ENCODE measurements at regions not wholly inside any gene's neighbourhood (a gene's known extent, or its start where the extent isn't known, plus 50 kb on each side); places are given as distances from the start of the nearest gene placed in this dataset.

DNA sequence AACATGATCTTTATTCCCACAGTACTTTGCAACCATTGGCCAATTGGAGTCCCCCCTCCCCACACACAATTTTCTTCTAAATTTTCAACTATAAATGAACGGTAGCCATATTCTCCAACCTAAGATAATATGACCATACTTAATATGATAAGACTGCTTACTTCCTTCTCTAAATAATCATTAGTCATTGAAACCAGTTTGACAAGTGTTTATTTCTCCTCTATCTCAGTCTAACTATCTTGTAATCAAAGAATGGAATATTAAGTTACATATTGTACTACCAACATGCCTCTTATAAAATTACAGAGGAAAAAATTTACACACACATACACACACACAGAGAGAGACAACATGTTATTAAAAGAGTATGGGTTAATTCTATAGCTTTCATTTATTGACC, 567.4 kb upstream of the TMPRSS15 start:
- Histone ChIP-seq H3K4me3 (ENCODE audit: low read depth in 1 of 2, low read length in 2 of 2) (no peak overlapping the region), H3K27ac (ENCODE audit: low read length) (no peak overlapping the region), H3K4me2 (ENCODE audit: insufficient read depth, low read length) (no peak overlapping the region), H3K79me2 (ENCODE audit: insufficient read depth, low read length) (no peaks in the 10 kb centered on the region), H3K9me3 (ENCODE audit: insufficient read depth, low read length, severe bottlenecking) (no peaks in the 10 kb centered on the region), H3K36me3 (ENCODE audit: insufficient read depth, low read length) (no peaks in the 10 kb centered on the region), H3K9ac (ENCODE audit: low read depth, low read length) (no peak overlapping the region), H3K4me1 (ENCODE audit: insufficient read depth, low read length) (no peaks in the 10 kb centered on the region), H2AFZ (ENCODE audit: low read depth, low read length) (no peak overlapping the region), H3K27me3 (ENCODE audit: insufficient read depth, low read length, poor library complexity) (no peaks in the 10 kb centered on the region), H4K20me1 (ENCODE audit: insufficient read depth, low read length) (no peaks in the 10 kb centered on the region)
- TF ChIP-seq EZH2 (IDR thresholded peaks at IDR 0.05; ENCODE audit: borderline replicate concordance, low read depth, low read length, severe bottlenecking): no peak
- TF ChIP-seq, protein P1, sequence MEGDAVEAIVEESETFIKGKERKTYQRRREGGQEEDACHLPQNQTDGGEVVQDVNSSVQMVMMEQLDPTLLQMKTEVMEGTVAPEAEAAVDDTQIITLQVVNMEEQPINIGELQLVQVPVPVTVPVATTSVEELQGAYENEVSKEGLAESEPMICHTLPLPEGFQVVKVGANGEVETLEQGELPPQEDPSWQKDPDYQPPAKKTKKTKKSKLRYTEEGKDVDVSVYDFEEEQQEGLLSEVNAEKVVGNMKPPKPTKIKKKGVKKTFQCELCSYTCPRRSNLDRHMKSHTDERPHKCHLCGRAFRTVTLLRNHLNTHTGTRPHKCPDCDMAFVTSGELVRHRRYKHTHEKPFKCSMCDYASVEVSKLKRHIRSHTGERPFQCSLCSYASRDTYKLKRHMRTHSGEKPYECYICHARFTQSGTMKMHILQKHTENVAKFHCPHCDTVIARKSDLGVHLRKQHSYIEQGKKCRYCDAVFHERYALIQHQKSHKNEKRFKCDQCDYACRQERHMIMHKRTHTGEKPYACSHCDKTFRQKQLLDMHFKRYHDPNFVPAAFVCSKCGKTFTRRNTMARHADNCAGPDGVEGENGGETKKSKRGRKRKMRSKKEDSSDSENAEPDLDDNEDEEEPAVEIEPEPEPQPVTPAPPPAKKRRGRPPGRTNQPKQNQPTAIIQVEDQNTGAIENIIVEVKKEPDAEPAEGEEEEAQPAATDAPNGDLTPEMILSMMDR (IDR thresholded peaks at IDR 0.05; ENCODE audit: borderline replicate concordance, extremely low read depth, low read length, poor library complexity, severe bottlenecking): no peak
- no peak for DNase-seq
- no peak for ATAC-seq (ENCODE audit: insufficient read depth, low read depth)

GRCh38 chr21:18985584-18985983, 582.0 kb upstream of the TMPRSS15 start:
- no peak overlapping the region for H2AFZ ChIP-seq (ENCODE audit: low read depth, low read length)
- ATAC-seq (ENCODE audit: insufficient read depth, low read depth) (no peak), DNase-seq (no peak)

GRCh38 chr21:18986197-18986596, 582.6 kb upstream of the TMPRSS15 start:
- DNase-seq: no peak
- no peak overlapping the region for H2AFZ ChIP-seq (ENCODE audit: low read depth, low read length)

More at GRCh38 chr21:18985584-18985983, 582.0 kb upstream of the TMPRSS15 start:
- no peak overlapping the region for H3K27ac ChIP-seq (ENCODE audit: low read length)
- no peaks in the 10 kb centered on the region for H4K20me1 ChIP-seq (ENCODE audit: insufficient read depth, low read length)
- no peaks in the 10 kb centered on the region for H3K79me2 ChIP-seq (ENCODE audit: insufficient read depth, low read length)
- no peaks in the 10 kb centered on the region for H3K27me3 ChIP-seq (ENCODE audit: insufficient read depth, low read length, poor library complexity)
- no peak overlapping the region for H3K4me3 ChIP-seq (ENCODE audit: low read depth in 1 of 2, low read length in 2 of 2)
- H3K4me1 ChIP-seq (ENCODE audit: insufficient read depth, low read length): no peaks in the 10 kb centered on the region
- peaks cover 3% of the 10 kb centered on the region for H3K9me3 ChIP-seq (ENCODE audit: insufficient read depth, low read length, severe bottlenecking)
- no peak overlapping the region for H3K9ac ChIP-seq (ENCODE audit: low read depth, low read length)
- no peaks in the 10 kb centered on the region for H3K36me3 ChIP-seq (ENCODE audit: insufficient read depth, low read length)
- no peak overlapping the region for H3K4me2 ChIP-seq (ENCODE audit: insufficient read depth, low read length)
- TF ChIP-seq, protein P1 (IDR thresholded peaks at IDR 0.05; ENCODE audit: borderline replicate concordance, extremely low read depth, low read length, poor library complexity, severe bottlenecking): no peak
- no peak for TF ChIP-seq EZH2 (IDR thresholded peaks at IDR 0.05; ENCODE audit: borderline replicate concordance, low read depth, low read length, severe bottlenecking)

More at GRCh38 chr21:18986197-18986596, 582.6 kb upstream of the TMPRSS15 start:
- Histone ChIP-seq H3K9me3 (ENCODE audit: insufficient read depth, low read length, severe bottlenecking) (peaks cover 3% of the 10 kb centered on the region), H4K20me1 (ENCODE audit: insufficient read depth, low read length) (no peaks in the 10 kb centered on the region), H3K27ac (ENCODE audit: low read length) (no peak overlapping the region), H3K4me2 (ENCODE audit: insufficient read depth, low read length) (no peak overlapping the region), H3K36me3 (ENCODE audit: insufficient read depth, low read length) (no peaks in the 10 kb centered on the region), H3K79me2 (ENCODE audit: insufficient read depth, low read length) (no peaks in the 10 kb centered on the region), H3K4me3 (ENCODE audit: low read depth in 1 of 2, low read length in 2 of 2) (no peak overlapping the region), H3K4me1 (ENCODE audit: insufficient read depth, low read length) (no peaks in the 10 kb centered on the region), H3K27me3 (ENCODE audit: insufficient read depth, low read length, poor library complexity) (no peaks in the 10 kb centered on the region), H3K9ac (ENCODE audit: low read depth, low read length) (no peak overlapping the region)
- TF ChIP-seq, protein P1 (IDR thresholded peaks at IDR 0.05; ENCODE audit: borderline replicate concordance, extremely low read depth, low read length, poor library complexity, severe bottlenecking): no peak
- TF ChIP-seq EZH2 (IDR thresholded peaks at IDR 0.05; ENCODE audit: borderline replicate concordance, low read depth, low read length, severe bottlenecking): no peak
- no peak for ATAC-seq (ENCODE audit: insufficient read depth, low read depth)

Measured in DND-41 (cell line).